Midbrain (tissue), 1 donor: ENCODE measurements at regions not wholly inside any gene's neighbourhood (a gene's known extent, or its start where the extent isn't known, plus 50 kb on each side); places are given as distances from the start of the nearest gene placed in this dataset.
A peak's percentile ranks its signal among the peaks of the same experiment; 100 is the strongest.
"Not testable (repeated sequence)": the region's sequence is repeated elsewhere in the genome, so short reads cannot be mapped to it uniquely, and the experiment has no call there.

ENCODE experiments used
- DNase-seq: peaks from one replicate; lab custom pipeline; 2025; lab: John Stamatoyannopoulos, UW

DNA sequence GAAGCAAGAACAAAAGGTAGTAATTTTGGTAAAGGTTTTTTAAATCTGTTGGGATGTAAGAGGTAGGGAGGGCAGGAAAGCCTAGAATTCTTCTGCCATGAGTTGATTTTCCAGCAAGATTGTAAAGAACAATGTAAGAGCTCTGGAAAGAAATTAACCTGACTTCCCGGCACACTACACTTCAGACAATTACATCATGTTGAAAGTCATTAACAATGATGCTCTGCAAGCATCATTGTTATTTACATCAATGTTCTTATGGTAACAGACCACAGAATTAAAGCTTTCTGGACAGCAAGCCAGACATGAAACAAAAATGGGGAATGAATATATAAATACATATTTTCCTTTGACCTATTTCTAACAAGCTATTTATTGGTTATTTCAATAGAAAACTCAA, 342.2 kb downstream of the CEP170 start:
- DNase-seq: not testable (repeated sequence)

GRCh38 chr1:242900558-242900957, 354.5 kb downstream of the CEP170 start:
- DNase-seq: not testable (repeated sequence)

GRCh38 chr1:242890192-242890741, 364.8 kb downstream of the CEP170 start:
- no peak for DNase-seq

GRCh38 chr1:242886137-242886536, 361.6 kb upstream of the PLD5 start:
- no peak for DNase-seq

- DNase-seq: not testable (repeated sequence)
Observed at GRCh38 chr1:242880022-242880421, 355.5 kb upstream of the PLD5 start.

- no peak for DNase-seq
Observed at GRCh38 chr1:242877743-242878142, 353.2 kb upstream of the PLD5 start.

DNA sequence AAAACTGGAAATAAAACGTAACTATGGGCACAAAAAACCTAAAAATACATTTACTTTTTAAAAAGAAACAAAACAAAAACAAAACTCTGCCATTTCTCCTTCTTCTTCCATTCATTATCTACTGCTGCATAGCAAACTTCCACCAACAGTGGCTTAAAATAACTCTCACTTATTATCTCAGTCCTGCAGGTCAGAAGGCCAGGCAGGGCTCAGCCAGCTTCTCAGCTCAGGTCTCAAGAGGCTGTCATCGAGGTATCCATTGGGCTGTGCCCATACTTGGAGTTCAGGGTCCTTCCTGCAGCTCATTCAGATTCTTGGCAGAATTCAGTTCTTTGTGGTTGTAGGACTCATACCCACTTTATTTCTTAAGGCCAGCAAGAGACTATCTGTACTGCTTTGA, 352.7 kb upstream of the PLD5 start:
- no peak for DNase-seq

DNA sequence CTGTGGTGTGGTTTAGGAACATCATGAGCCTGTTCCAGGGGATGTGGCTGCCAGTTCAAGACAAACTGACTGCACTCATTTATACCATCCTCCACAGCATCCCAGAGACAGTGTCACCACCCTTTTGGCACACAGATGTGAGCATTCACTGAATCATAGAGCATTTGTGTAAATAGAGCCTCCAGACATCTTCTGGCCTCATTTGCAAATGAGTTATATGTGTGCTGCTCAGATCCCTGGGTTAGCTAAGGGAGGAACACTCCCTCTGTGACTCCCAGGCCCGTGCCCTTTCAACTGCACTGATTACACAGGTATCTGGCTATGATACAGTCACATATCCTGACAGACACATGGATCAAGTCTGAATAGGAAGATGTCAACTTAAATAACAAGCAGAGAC, 351.5 kb upstream of the PLD5 start:
- DNase-seq: no peak

- DNase-seq: no peak
Observed at GRCh38 chr1:242873661-242874060, 349.2 kb upstream of the PLD5 start.

- no peak for DNase-seq
Observed at GRCh38 chr1:242872521-242872920, 348.0 kb upstream of the PLD5 start.

DNA sequence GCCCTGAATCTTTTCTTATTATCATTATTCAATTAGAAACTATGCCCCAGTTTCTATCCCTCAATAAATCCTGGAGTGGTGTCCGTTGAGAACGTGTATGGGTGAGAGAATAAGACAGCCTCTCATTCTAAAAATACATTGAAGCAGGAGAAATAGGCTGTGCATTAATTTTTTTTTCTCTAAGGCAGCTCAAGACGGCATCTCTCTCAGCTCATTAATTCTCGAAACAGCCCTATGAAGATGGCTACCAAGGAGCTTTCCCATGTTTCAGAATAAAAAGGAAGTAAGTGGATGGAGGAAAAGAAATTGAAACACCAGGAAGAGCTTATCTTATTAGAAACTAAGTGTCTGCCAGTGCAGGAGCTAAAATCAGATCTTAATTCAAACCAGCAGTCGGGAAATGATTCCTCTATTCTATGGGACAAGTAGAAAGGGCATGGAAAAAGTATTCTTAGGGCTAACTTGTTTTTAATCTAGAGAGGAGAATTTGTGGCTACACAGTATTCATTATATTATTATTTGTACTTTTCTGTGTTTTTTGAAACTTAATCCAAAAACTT, 347.1 kb upstream of the PLD5 start:
- no peak for DNase-seq

- DNase-seq: no peak
Observed at GRCh38 chr1:242870966-242871365, 346.5 kb upstream of the PLD5 start.

DNA sequence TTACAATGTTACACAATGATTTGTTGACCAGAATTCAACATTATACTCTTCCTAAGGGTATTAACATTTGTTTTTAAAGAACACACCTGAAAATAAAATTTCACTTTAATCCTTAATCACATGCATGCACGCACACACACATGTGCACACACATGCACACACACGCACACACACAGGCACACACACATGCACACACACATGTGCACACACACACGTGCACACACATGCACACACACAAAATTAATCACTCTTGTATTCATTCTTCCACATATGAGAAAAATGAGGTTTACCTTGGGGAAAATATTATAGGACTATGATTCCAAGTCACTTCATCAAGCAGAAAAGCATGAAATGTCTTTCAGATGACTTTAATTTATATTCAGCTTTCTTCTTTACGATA, 331.8 kb upstream of the PLD5 start:
- DNase-seq: no peak

DNA sequence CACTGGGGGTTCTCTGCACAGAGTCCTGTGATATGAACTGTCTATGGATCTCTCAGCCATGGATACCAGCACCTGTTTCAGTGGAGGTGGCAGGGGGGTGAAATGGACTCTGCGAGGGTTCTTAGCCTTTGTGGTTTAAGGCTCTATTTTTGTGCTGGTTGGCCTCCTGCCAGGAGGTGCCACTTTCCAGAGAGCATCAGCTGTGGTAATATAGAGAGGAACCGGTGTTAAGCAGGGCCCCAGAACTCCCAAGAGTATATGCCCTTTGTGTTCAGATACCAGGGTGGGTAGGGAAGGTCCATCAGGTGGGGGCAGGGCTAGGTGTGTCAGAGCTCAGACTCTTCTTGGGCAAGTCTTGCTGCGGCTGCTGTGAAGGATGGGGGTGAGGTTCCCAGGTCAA, 330.0 kb upstream of the PLD5 start:
- no peak for DNase-seq

DNA sequence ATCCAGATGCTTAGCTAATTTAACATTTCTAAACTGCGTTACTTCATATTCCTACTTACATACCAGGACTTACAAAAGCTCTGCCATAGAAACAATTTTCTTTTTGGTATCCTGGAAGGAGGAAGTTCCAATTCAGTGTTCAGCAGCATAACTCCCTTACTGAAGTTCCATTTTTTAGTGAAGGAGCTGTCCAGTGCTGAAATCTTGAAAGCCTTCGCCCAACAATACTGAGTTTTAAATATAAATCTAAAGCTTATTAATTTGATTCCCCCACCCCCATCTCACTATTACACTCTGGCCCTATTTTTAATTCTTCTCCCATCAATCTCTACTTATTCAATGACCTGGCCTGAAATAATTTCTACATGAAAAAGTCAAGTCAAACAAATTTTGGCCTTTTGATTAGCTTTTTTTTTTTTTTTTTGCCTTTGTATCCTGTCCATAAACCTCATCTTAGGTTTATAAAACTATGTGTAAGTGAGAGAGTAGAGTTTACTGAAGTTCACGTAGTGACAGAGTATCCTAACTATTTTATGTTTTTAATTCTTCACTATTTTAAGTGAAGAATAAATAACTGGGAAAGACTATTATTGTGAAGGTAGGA, 323.0 kb upstream of the PLD5 start:
- peak; percentile 18 for DNase-seq

- no peak for DNase-seq
Observed at GRCh38 chr1:242842094-242842493, 317.6 kb upstream of the PLD5 start.

DNA sequence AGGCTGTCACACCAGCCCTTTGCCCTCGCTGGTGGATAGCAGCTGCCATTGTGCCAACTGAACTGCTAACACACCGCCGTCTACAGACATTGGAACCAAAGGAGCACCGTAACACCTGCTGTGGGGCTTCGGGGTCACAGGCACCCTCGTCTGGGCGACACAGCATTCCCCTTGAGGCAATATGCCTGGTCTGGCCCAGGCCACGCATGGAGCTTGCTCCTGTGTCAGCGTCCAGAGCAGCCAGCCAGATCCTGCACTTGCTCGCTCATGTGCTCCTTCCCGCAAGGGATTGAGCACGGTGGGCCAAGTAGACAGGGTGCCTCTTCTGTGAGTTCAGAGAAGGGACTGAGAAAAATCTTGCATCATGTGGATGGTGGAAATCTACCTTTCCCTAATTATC, 314.6 kb upstream of the PLD5 start:
- DNase-seq: no peak

DNA sequence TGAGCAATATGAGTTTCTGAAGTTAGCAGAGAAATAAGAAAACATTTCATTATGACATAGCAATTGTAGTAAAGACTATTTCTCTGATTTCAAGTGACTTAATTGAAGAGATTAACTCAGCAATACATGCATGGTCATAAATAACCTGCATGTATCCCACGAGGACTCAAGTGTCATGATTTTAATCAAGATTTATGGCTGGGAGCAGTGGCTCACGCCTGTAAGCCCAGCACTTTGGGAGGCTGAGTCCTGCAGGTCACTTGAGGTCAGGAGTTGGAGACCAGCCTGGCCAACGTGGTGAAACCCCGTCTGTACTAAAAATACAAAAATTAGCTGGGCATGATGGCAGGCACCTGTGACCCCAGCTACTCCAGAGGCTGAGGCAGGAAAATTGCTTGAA, 311.9 kb upstream of the PLD5 start:
- no peak for DNase-seq

GRCh38 chr1:242828828-242829227, 304.3 kb upstream of the PLD5 start:
- peak; percentile 69 for DNase-seq

DNA sequence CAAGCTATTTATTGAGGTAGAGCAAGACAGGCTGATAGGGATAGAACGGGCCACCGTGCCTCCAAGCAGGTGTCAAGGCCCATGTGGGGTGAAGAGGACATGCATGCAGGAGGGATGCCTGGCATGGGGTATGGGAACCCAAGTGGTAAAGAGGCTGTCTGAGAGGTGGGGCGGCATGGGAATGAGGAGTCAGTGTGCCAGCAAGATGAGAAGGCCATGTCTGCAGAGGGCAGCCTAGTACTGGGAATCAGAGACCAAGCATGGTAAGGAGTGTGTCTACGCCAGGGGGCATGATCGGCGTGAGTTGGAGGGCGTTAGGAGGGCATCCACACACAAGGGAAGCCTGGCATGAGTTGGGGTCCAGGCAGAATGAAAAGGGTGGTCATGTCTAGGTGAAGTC, 303.7 kb upstream of the PLD5 start:
- DNase-seq: peak; percentile 64

- no peak for DNase-seq
Observed at GRCh38 chr1:242827538-242827937, 303.0 kb upstream of the PLD5 start.

- DNase-seq: no peak
Observed at GRCh38 chr1:242826701-242827336, 302.3 kb upstream of the PLD5 start.

DNA sequence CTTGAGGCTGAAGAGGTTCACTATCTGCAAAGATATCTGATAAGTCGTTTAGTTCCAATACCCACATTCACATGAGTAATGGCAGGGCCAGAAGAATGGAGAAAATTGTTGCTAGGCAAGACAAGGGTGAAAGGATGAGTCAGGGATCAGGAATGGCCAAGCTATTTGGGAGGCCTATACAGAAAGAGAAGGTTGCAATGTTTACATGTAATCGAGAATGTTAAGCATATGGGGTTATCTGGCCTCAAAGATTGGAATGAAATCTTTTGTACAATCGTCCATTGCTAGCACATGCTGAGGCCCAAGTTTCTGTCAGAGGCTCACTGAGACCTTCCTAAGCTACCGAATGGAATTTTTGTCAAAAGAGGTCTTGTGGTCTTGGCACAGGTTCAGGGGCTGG, 299.9 kb upstream of the PLD5 start:
- DNase-seq: no peak
